Right ventricle myocardium inferior (tissue), 1 donor: ENCODE measurements at regions not wholly inside any gene's neighbourhood (a gene's known extent, or its start where the extent isn't known, plus 50 kb on each side); places are given as distances from the start of the nearest gene placed in this dataset.
"Not testable (repeated sequence)": the region's sequence is repeated elsewhere in the genome, so short reads cannot be mapped to it uniquely, and the experiment has no call there.

ENCODE experiments used
- ATAC-seq: fragments of 200-7000 bp; cut with Tn5 transposase; one replicate; pipeline ENCODE4 v1.9.1; 2020; ENCODE audit warnings: mild to moderate bottlenecking, moderate library complexity
- DNase-seq: peaks from one replicate; pipeline ENCODE4 v3.0.0; 2021; ENCODE audit errors: missing footprints
- intact Hi-C: fragments of 100-400 bp; cut with DNase I; formaldehyde crosslinking; loops from one replicate; pipeline ENCODE4 v1.11.0; 2022
- donor health status: DM: no; HTN: yes; CAD: no; lungs with severe emphysema.

DNA sequence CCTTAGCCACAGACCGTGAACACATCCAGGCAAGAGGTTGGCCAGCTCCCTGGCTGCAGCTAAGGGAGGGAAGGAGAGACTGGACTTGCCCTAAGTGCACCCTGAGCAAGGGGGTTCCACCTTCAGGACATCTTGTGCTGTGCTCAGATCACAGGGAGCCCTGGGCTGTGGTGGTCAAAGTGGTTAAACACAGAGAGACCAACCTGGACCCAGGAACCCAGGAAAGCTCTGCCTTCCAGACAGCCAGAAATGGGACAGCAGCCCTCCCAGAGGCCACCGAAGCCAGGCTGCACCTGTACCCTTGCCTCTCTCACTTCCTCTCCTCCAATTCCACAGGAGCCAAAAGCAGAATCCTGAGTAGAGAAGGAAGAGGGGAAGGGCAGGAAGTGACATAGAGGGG, 105.2 kb upstream of the TMEM45B start:
- ATAC-seq: no peak
- DNase-seq: no peak
- intact Hi-C loops: no loop called here

- ATAC-seq (no peak), DNase-seq (no peak)
- intact Hi-C loops: no loop called here
Observed at GRCh38 chr11:129711760-129712159, 103.9 kb upstream of the TMEM45B start.

DNA sequence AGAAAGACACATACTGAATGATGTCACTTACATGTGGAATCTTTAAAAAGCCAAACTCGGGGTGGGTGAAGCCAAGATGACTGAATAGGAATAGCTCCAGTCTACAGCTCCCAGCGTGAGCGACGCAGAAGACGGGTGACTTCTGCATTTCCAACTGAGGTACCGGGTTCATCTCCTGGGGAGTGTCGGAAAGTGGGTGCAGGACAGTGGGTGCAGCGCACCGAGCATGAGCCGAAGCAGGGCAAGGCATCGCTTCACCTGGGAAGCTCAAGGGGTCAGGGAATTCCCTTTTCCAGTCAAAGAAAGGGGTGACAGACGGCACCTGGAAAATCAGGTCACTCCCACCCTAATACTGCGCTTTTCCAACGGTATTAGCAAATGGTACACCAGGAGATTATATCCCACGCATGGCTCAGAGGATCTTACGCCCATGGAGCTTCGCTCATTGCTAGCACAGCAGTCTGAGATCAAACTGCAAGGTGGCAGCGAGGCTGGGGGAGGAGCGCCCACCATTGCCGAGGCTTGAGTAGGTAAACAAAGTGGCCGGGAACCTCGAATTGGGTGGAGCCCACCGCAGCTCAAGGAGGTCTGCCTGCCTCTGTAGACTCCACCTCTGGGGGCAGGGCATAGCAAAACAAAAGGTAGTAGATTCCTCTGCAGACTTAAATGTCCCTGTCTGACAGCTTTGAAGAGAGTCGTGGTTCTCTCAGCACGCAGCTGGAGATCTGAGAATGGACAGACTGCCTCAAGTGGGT, 103.0 kb upstream of the TMEM45B start:
- DNase-seq, intact Hi-C loops, ATAC-seq: not testable (repeated sequence)

DNA sequence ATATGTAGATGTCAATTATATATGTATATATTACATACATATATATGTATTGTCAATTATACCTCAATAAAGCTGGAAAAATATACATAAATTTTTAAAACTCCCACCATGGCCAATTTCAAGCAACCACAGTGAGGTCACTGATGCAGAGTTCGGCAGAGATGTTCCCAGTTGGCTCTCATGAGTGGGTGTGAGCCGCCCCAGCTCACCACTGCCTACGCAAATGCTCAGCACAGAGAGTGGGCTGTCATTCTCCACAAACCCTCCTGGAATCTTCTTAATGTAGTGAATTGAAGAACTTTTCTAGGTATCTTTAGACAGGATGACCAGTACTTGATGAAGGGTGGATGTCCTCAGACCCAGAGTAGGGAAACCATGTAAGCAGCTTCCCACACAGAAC, 96.6 kb upstream of the TMEM45B start:
- DNase-seq: no peak
- intact Hi-C loops: no loop called here
- no peak for ATAC-seq

DNA sequence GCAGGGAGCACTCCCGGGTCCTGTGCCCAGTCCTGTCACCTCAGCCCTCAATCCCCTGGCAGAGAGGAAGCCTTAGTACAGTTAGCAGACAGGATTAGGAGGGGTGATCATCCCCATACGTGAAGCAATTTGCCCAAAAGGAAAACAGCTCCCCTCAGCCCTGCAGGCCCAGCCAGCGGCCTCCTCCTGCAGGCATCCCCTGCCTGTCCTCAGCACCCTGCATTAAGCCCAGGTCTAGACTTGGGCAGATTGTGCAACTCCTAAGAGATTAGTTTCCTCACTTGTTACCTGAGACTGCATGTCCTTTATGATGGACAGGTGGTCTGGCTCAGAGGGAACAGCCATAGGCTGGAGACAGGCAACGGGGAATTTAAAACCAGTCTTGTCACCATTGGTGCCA, 95.5 kb upstream of the TMEM45B start:
- intact Hi-C loops: no loop called here
- no peak for DNase-seq
- ATAC-seq: no peak

DNA sequence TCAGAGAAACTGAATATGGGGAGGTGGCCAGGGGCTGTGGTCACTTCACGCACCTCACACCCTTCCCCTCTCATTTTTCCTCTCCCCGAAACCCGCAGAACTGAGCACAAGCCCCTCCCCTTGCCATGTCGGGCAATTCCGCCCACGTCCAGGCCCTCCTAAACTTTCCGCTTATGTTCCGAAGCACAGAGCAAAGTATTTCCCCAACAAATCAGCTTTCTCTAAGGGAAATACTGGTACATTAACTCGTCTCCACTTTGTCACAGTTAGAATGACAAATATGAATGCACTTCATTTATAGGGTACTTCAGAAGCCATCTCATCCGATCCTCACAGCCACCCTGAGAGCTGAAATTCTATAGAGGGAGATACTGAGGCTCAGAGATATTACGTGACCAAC, 94.7 kb upstream of the TMEM45B start:
- intact Hi-C loops: no loop called here
- no peak for DNase-seq
- no peak for ATAC-seq

- intact Hi-C loops: no loop called here
- no peak for ATAC-seq
- no peak for DNase-seq
Observed at GRCh38 chr11:129721685-129722084, 94.0 kb upstream of the TMEM45B start.

GRCh38 chr11:129722529-129722928, 93.1 kb upstream of the TMEM45B start:
- ATAC-seq: no peak
- DNase-seq: no peak
- intact Hi-C loops: no loop called here

- ATAC-seq: no peak
- intact Hi-C loops: no loop called here
Observed at GRCh38 chr11:129723146-129723760, 92.4 kb upstream of the TMEM45B start.

DNA sequence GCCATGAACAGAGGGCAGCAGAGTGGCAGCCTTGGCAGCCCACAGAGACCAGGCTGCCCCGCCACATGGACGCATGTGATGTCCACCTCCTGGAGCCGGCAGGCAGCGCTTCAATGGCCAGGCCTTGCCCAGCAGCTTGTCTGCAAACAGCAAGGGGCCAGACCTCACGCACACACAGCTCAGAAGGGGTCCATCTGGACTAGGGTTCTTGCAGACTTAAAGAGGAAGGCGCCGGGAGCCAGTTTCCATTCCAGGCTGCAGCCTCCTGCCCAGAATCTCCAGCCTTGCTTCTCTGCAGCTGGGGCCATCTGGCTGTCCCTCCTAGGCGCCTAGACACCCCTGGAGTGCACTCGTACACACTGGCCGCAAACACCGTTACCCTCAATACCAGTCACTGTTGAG, 91.9 kb upstream of the TMEM45B start:
- intact Hi-C loops: no loop called here
- ATAC-seq (no peak), DNase-seq (no peak)

More at GRCh38 chr11:129723146-129723760, 92.4 kb upstream of the TMEM45B start:
- no peak for DNase-seq

DNA sequence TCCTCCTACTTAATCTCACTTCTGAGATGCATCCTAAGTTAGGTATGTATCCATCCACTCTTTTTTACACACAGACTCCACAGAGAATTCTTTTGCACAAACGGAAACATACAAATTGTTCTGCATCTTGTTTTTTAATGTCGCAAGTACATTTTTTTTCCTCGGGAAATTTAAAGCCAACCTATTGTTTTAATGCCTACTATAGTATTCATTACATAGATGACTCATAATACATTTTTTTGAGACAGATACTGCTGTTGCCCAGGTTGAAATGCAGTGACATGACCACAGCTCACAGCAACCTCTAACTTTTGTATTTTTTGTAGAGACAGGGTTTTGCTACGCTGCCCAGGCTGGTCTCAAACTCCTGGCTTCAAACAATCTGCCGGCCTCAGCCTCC, 90.8 kb upstream of the TMEM45B start:
- intact Hi-C loops: no loop called here
- ATAC-seq (no peak), DNase-seq (no peak)

DNA sequence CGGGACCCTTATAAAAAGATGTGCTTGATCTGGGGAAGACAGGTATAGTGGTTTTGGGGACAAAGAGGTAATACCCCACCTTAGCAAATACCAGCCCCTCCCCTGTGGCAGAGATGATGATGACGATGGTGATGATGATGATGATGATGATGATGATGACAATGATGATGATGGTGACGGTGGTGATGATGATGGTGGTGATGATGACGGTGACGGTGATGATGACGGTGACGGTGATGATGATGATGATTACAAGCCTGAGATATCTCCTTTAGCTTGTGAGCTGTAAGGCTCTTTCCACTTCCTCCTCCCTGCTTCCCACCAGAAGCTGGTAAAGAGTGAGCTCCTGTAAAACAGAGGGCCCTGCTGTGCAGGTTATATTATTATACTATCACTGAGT, 89.5 kb upstream of the TMEM45B start:
- DNase-seq: no peak
- intact Hi-C loops: no loop called here

DNA sequence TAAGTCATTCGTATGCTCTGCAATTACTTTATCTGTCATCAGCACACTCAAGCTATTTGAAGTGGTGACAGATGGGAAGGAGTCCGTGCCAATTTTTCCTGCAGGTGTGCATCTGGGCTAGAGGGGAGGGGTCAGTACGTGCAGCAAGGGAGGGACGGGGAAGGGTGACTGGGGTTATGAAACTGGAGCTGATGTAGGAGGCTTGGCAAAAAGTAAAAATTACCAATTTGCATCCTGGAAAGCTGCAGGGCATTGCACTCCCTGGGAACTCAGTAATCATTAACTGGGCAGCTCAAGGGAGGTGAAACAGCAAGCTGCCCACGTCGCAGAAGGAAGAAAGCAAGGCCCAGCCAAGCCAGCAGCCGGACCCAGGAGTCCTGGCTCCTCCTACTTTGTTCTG, 87.1 kb upstream of the TMEM45B start:
- DNase-seq (no peak), ATAC-seq (no peak)
- intact Hi-C loops: no loop called here

More for the DNA sequence above, 89.5 kb upstream of the TMEM45B start:
- no peak for ATAC-seq

DNA sequence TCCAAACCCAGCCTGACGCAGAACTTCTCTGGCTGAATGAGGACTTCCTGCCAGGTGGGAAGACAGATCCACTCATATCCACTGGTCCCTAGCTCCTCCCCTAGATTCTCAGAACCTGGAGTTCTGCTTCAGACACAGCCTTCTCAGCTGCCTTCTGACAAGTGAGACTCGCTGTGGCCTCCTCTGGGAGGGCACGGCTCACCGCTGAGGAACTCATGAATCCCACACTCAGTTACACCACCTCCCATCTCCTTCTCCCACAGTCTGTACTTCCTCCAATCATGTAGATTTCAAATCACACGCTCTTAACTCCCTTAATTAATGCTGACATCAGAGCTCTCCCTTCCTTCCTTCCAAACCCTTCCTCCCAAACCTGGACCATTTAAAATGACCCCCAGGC, 86.4 kb upstream of the TMEM45B start:
- no peak for DNase-seq
- no peak for ATAC-seq
- intact Hi-C loops: no loop called here

- DNase-seq (no peak), ATAC-seq (no peak)
- intact Hi-C loops: no loop called here
Observed at GRCh38 chr11:129729823-129730222, 85.8 kb upstream of the TMEM45B start.

GRCh38 chr11:129731316-129731715, 84.3 kb upstream of the TMEM45B start:
- intact Hi-C loops: no loop called here
- DNase-seq (no peak), ATAC-seq (no peak)

DNA sequence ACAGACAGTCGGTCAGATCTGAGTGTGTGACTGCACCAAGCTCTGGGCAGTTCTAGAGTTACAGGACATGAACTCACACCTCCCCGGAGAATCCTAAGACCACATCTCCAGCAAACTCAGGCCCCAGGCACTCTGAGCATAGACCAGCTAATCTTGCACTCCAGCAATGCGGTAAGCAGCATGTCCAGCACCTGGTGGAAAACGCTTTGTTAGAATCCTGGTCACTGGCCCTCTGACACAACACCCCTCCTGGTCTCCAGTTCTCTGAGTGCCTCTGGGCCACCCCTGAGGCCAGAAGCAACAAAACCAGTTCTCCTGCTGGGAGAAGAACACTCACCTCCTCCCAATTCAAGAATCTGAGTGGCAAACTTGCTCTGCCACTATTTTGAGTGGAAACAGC, 82.7 kb upstream of the TMEM45B start:
- DNase-seq (no peak), ATAC-seq (no peak)
- intact Hi-C loops: no loop called here

DNA sequence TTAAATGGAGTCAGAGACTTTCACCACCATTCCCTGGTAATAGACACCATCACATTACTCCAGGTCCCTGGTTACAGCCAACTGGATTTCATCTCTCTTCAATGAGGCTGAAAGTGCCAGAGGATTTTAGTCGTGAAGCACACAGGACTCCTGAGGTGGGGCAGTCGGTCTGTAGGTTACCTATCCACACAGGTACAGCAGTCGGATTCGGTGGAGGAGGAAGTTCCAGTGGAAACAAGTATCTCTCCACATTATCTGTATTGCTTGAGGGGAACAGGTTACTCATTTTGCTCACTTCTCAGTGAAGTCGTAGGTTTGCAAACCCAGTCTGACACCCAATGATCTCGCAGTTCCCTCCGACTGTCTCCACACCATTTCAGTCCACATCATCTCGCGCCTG, 82.3 kb upstream of the TMEM45B start:
- DNase-seq: no peak
- ATAC-seq: no peak
- intact Hi-C loops: no loop called here

DNA sequence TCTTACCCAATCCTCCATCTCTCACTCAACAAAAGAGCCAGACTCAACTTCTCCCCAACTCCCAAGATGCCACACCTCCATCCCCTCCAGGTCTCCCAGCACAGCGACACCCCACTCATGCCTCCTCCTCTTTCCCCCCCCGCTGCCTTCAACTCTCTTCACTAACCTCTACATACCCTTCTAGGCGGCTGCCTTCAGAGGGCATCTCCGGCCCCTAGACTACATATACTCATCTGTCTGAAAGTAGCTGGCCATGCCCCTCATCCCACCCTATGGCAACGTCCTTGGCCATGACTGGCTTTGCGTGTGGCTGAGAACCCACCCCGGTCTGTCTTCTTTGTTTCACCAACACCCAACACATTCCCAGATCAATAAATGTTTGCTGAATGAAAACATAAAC, 81.7 kb upstream of the TMEM45B start:
- intact Hi-C loops: no loop called here
- no peak for DNase-seq
- ATAC-seq: no peak

- intact Hi-C loops: no loop called here
- ATAC-seq (no peak), DNase-seq (no peak)
Observed at GRCh38 chr11:129734654-129735053, 81.0 kb upstream of the TMEM45B start.

- ATAC-seq (no peak), DNase-seq (no peak)
- intact Hi-C loops: no loop called here
Observed at GRCh38 chr11:129737831-129738230, 77.8 kb upstream of the TMEM45B start.
